Dendritic cell treated with granulocyte-macrophage colony-stimulating factor and Interleukin-4, amounts not matched to agents 40 ng/mL and 50 ng/mL, for 4 days (primary cell): ENCODE measurements at regions not wholly inside any gene's neighbourhood (a gene's known extent, or its start where the extent isn't known, plus 50 kb on each side); places are given as distances from the start of the nearest gene placed in this dataset.

Experiments
- H3K27ac Mint-ChIP-seq: one replicate; pipeline ENCODE4 v1.8.0; 2022; ENCODE audit warnings: mild to moderate bottlenecking, mixed read lengths
- H3K27me3 Mint-ChIP-seq: one replicate; pipeline ENCODE4 v1.8.0; 2022; ENCODE audit warnings: mild to moderate bottlenecking, mixed read lengths
- H3K36me3 Mint-ChIP-seq: one replicate; pipeline ENCODE4 v1.8.0; 2022; ENCODE audit warnings: low read depth, mixed read lengths
- H3K4me1 Mint-ChIP-seq: one replicate; pipeline ENCODE4 v1.8.0; 2022; ENCODE audit warnings: low read depth, mixed read lengths
- H3K4me3 Mint-ChIP-seq: one replicate; pipeline ENCODE4 v1.8.0; 2022; ENCODE audit warnings: mild to moderate bottlenecking, moderate library complexity, mixed read lengths
- H3K9me3 Mint-ChIP-seq: one replicate; pipeline ENCODE4 v1.8.0; 2022; ENCODE audit warnings: mixed read lengths
- intact Hi-C: fragments of 100-400 bp; cut with micrococcal nuclease; formaldehyde crosslinking; loops from one replicate; pipeline ENCODE4 v1.15.0; 2022

DNA sequence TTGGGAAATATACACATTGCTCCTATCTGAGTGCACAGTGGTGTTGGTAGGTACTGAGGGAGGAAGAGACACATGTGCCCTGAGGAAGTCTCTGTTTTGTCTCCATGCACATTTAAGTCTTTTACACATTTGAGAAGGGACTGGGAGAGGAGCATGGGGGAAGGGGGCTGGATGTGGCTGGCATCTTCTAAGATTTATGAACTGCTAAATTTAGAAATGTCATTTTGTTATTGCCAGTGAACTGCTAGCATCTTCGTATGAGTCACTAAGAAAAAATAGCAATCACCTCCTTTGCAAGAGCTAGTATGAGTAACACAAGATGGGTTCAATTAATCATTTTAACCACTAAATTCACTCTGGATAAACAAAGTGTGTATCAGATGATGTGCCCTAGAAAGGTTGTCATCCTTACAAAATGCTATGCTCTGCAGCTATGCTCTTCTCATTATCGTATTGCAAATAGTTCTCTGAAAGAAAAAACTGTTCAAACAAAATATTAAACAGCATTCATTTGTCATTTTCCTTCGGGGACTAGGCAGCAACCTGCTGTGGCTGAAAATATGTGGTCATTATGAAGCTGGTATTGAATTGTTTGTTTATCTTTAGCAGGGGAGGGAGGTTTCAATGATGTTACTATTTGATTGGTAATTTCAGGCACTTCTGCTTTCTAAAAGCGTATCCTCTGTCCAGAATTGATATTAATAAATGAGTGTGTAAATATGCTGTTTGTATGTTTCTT, 236.5 kb downstream of the DMRTA1 start:
- no peaks in the 10 kb centered on the region for H3K27me3 Mint-ChIP-seq

DNA sequence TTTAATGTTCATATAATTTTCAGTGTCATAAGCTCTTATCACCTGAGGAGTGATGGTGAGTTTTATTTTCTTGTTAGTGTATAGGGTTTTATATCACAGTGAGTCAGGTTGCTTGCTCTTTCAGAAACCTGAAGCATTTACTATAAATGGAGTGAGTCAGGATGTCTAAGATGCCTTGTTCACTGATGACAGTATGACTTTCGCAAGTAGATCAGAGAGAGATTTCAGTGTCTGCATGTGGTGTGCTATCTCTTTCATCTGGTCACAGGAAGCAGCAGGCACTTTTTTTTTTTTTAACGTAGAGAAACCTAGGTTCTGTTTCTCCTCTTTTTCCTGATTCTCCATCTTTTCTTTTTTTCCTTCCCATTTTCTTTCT, 237.1 kb downstream of the DMRTA1 start:
- Mint-ChIP-seq H3K4me3 (no peak overlapping the region), H3K9me3 (peaks cover 11% of the 10 kb centered on the region), H3K36me3 (no peaks in the 10 kb centered on the region), H3K4me1 (no peaks in the 10 kb centered on the region), H3K27ac (no peak overlapping the region), H3K27me3 (no peaks in the 10 kb centered on the region)
- intact Hi-C loops: no loop called here

More for the DNA sequence above, 236.5 kb downstream of the DMRTA1 start:
- H3K4me1 Mint-ChIP-seq: no peaks in the 10 kb centered on the region
- H3K4me3 Mint-ChIP-seq: no peak overlapping the region
- peaks cover 6% of the 10 kb centered on the region for H3K9me3 Mint-ChIP-seq
- no peaks in the 10 kb centered on the region for H3K36me3 Mint-ChIP-seq
- intact Hi-C loops: no loop called here
- H3K27ac Mint-ChIP-seq: no peak overlapping the region

DNA sequence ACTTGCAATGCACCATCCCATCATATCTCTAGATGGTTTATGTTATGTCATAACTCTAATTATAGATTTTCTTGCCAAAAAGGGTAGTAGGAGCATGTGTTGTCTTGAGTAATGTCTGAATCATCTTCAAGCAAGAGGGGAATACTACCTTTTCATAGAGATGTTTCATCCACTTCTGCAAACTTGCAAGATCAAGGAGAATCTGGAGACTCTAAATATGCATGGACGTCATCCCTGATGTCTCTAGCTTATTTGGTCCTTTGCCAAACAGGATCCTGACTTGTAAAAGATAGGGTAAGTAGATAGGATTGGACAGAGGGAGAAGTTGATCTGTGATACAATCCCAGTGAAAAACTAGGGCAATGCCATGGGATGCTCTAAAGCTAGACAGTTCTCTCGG, 246.5 kb downstream of the DMRTA1 start:
- H3K4me1 Mint-ChIP-seq: no peaks in the 10 kb centered on the region
- no peak overlapping the region for H3K27ac Mint-ChIP-seq
- no peak overlapping the region for H3K4me3 Mint-ChIP-seq
- H3K27me3 Mint-ChIP-seq: no peaks in the 10 kb centered on the region
- peaks cover 6% of the 10 kb centered on the region for H3K9me3 Mint-ChIP-seq
- no peaks in the 10 kb centered on the region for H3K36me3 Mint-ChIP-seq
- intact Hi-C loops: no loop called here

- Mint-ChIP-seq H3K9me3 (peaks cover 15% of the 10 kb centered on the region), H3K36me3 (no peaks in the 10 kb centered on the region)
These were observed 253.5 kb downstream of the DMRTA1 start for GRCh38 chr9:22700171-22700570.

DNA sequence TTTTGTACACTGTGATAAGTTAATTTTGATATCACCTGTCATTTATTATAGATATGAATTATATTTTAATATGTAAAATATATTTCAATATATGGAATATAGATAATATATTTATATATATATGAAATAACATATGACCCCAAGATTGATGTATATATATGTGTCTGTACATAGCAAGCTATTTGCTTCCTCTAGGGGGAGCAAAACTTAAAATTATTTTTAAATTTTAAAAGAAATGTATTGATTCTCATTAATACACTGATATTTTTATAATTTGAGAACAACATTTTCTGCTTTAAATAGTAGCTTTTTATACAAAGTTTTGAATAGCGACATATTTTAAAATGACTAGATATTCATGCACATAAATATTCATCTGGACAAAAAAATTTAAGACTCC, 272.0 kb downstream of the DMRTA1 start:
- Mint-ChIP-seq H3K36me3 (no peaks in the 10 kb centered on the region), H3K4me3 (no peak overlapping the region), H3K27ac (no peak overlapping the region), H3K27me3 (no peaks in the 10 kb centered on the region), H3K4me1 (no peaks in the 10 kb centered on the region), H3K9me3 (peaks cover 11% of the 10 kb centered on the region)
- intact Hi-C loops: no loop called here

More at GRCh38 chr9:22700171-22700570, 253.5 kb downstream of the DMRTA1 start:
- Mint-ChIP-seq H3K4me3 (no peak overlapping the region), H3K27ac (no peak overlapping the region), H3K4me1 (no peaks in the 10 kb centered on the region), H3K27me3 (no peaks in the 10 kb centered on the region)
- intact Hi-C loops: no loop called here

DNA sequence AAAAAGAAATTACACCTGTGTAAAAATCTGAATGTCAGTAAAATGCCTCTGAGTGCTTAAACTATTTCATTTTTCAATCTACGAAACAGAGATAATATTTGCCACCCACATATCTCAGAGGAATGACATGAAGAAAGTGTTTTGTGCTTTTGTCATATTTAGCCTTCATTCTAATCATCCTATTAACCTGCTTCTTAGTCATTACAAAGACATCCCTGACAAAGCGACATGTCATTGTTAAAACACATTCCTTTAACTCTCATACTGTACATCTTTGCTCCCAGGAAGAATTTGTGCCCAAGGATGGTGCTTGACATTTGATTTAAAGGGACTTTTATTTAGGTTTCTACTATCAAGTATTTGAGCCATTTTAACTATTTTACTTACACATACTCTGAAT, 275.9 kb downstream of the DMRTA1 start:
- intact Hi-C loops: no loop called here

GRCh38 chr9:22731786-22732185, 285.2 kb downstream of the DMRTA1 start:
- no peak overlapping the region for H3K4me3 Mint-ChIP-seq
- no peaks in the 10 kb centered on the region for H3K4me1 Mint-ChIP-seq
- peaks cover 20% of the 10 kb centered on the region for H3K9me3 Mint-ChIP-seq
- H3K27me3 Mint-ChIP-seq: no peaks in the 10 kb centered on the region
- H3K36me3 Mint-ChIP-seq: no peaks in the 10 kb centered on the region
- intact Hi-C loops: no loop called here
- no peak overlapping the region for H3K27ac Mint-ChIP-seq

More for the DNA sequence above, 275.9 kb downstream of the DMRTA1 start:
- no peaks in the 10 kb centered on the region for H3K36me3 Mint-ChIP-seq
- H3K4me1 Mint-ChIP-seq: no peaks in the 10 kb centered on the region
- H3K27me3 Mint-ChIP-seq: no peaks in the 10 kb centered on the region
- peaks cover 10% of the 10 kb centered on the region for H3K9me3 Mint-ChIP-seq
- no peak overlapping the region for H3K4me3 Mint-ChIP-seq
- no peak overlapping the region for H3K27ac Mint-ChIP-seq

GRCh38 chr9:22739712-22740111, 293.1 kb downstream of the DMRTA1 start:
- H3K4me1 Mint-ChIP-seq: no peaks in the 10 kb centered on the region
- H3K9me3 Mint-ChIP-seq: peaks cover 32% of the 10 kb centered on the region
- H3K27ac Mint-ChIP-seq: no peak overlapping the region
- no peaks in the 10 kb centered on the region for H3K36me3 Mint-ChIP-seq
- no peaks in the 10 kb centered on the region for H3K27me3 Mint-ChIP-seq
- intact Hi-C loops: no loop called here
- H3K4me3 Mint-ChIP-seq: no peak overlapping the region

DNA sequence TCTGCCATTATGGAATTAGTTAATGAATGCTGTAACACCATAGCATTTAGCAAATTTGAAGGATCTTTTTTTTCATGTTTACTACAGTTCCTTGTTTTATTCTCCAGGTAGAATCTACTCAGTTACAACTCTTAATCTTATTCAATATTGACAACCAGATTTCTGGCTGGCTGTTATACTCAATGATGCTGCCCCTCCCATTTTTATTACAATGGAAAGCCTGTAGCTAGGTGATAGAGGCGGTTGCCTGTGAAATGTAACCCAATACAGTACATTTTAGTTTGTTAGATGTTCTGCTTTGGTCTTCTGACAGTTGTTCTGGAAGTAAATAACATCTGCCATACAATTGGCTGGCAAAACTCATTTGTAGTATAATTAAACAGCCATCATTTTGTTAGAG, 294.2 kb downstream of the DMRTA1 start:
- no peak overlapping the region for H3K27ac Mint-ChIP-seq
- no peak overlapping the region for H3K4me3 Mint-ChIP-seq
- H3K27me3 Mint-ChIP-seq: no peaks in the 10 kb centered on the region
- H3K4me1 Mint-ChIP-seq: no peaks in the 10 kb centered on the region
- H3K9me3 Mint-ChIP-seq: peaks cover 32% of the 10 kb centered on the region
- intact Hi-C loops: no loop called here
- H3K36me3 Mint-ChIP-seq: no peaks in the 10 kb centered on the region

GRCh38 chr9:22742401-22742800, 295.8 kb downstream of the DMRTA1 start:
- Mint-ChIP-seq H3K4me3 (no peak overlapping the region), H3K4me1 (no peaks in the 10 kb centered on the region), H3K27ac (no peak overlapping the region), H3K27me3 (no peaks in the 10 kb centered on the region), H3K9me3 (peaks cover 32% of the 10 kb centered on the region), H3K36me3 (no peaks in the 10 kb centered on the region)
- intact Hi-C loops: no loop called here

DNA sequence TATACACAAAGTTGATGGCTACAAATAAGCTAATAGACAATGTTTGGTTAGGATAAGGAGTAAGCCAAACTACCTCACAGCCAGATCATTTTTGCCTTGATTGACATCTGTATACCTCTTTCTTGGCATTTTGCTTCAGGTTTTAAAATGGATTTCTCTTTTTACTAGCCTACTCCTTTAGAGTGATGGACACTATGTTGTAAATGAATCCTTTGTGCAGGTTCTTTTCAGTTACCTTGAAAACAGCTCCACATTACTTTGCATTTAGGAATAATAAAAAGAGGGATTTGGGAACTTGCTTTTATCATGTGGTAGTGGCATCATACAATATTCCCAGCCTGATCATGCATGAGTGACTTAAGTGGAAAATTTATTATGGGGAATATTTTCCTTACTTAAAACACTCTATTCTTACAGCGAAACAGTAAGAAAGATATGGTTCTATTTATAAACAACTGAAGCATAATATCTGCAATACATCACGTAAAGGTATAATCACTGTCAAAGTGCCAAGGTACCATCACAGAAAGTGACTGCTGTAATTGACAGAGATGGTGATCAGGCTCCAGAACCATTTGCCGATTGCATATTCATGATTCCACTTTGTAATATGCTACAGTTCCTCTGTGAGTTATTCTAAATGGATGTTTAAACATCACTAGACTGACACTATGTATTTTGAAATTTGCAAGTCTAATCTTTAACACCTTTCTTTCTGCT, 327.0 kb downstream of the DMRTA1 start:
- no peaks in the 10 kb centered on the region for H3K36me3 Mint-ChIP-seq
- H3K9me3 Mint-ChIP-seq: peaks cover 15% of the 10 kb centered on the region
- no peak overlapping the region for H3K27ac Mint-ChIP-seq

DNA sequence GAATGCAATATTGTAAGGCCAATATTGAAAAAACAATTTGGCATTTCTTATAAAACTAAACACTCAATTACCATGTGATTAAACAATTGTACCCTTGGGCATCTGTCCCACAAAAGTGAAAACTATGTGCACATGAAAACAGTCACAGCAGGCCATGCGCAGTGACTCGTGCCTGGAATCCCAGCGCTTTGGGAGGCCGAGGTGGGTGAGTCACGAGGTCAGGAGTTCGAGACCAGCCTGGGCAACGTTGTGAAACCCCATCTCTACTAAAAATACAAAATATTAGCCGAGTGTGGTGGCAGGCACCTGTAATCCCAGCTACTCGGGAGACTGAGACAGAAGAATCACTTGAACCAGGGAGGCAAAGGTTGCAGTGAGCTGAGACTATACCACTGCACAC, 343.7 kb downstream of the DMRTA1 start:
- no peak overlapping the region for H3K27ac Mint-ChIP-seq
- no peaks in the 10 kb centered on the region for H3K4me1 Mint-ChIP-seq
- H3K27me3 Mint-ChIP-seq: no peaks in the 10 kb centered on the region
- no peak overlapping the region for H3K4me3 Mint-ChIP-seq
- intact Hi-C loops: no loop called here
- peaks cover 40% of the 10 kb centered on the region for H3K9me3 Mint-ChIP-seq
- H3K36me3 Mint-ChIP-seq: no peaks in the 10 kb centered on the region

More for the DNA sequence above, 327.0 kb downstream of the DMRTA1 start:
- H3K4me1 Mint-ChIP-seq: no peaks in the 10 kb centered on the region
- H3K27me3 Mint-ChIP-seq: no peaks in the 10 kb centered on the region
- H3K4me3 Mint-ChIP-seq: no peak overlapping the region
- intact Hi-C loops: no loop called here

DNA sequence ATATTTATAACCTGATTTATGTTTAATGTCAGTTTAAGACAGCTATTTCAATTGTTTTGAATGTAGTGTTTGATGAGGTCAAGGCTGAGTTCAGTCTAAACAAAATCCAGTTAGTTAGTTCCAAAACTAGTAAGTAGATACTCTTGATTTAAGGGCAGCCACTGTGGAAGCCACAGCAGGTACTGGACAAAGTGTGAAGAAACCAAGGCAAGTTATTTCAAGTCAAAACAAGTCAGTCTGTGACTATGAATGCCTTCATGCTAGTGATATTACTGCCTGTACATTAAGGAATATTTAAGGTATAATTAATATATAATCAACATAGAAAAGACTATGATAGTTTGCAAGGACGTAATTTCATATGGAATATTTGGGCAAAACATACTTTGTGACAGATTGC, 362.3 kb downstream of the DMRTA1 start:
- no peaks in the 10 kb centered on the region for H3K4me1 Mint-ChIP-seq
- no peaks in the 10 kb centered on the region for H3K36me3 Mint-ChIP-seq
- H3K4me3 Mint-ChIP-seq: no peak overlapping the region
- intact Hi-C loops: no loop called here
- H3K9me3 Mint-ChIP-seq: peaks cover 6% of the 10 kb centered on the region
- no peak overlapping the region for H3K27ac Mint-ChIP-seq
- no peaks in the 10 kb centered on the region for H3K27me3 Mint-ChIP-seq

DNA sequence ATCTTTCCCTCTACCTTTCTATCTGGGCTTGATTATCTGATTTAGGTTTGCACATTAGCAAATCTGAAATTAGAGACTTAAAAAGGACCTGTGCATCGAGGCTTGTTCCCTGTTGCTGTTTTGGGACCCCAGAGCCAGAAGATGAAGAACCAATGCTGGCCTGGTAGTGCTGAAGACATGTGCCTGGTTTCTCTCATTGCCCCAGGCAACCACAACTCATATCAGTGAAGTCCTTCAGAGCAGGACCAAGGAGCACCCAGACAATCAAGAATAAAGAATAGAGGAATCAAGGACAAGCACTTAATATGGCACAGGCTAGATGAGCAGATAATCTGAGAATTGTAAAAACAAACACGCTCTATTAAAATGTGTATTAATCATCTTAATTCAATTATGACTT, 362.7 kb downstream of the DMRTA1 start:
- H3K27ac Mint-ChIP-seq: no peak overlapping the region
- H3K4me1 Mint-ChIP-seq: no peaks in the 10 kb centered on the region
- H3K27me3 Mint-ChIP-seq: no peaks in the 10 kb centered on the region
- intact Hi-C loops: no loop called here
- no peak overlapping the region for H3K4me3 Mint-ChIP-seq
- peaks cover under 1% of the 10 kb centered on the region for H3K9me3 Mint-ChIP-seq
- no peaks in the 10 kb centered on the region for H3K36me3 Mint-ChIP-seq
